ENCODE measurements at regions not wholly inside any gene's neighbourhood (a gene's known extent, or its start where the extent isn't known, plus 50 kb on each side); places are given as distances from the start of the nearest gene placed in this dataset.

DNA sequence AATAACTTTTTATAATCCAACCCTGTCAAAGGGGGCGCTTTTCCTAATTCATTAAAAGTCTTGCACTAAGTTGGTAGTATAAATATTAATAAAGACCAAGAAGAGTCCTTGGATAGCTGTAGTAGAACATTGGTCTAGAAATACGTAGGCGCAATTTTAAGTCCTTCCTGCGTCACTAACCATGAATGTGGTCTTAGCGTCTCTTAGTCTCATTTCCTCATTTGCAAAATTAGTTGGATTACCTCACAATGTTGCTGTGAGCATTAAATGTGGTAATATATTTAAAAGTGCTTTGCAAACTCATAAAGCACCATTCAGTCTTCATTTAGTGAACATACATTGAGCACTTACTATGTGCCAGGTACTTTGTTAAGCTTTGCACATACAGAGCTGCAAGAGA is 149.7 kb downstream of the AEBP2 start:
- no peak for DNase-seq (ENCODE audit: low spot score)
- Histone ChIP-seq H3K27me3 (ENCODE audit: control insufficient read depth in 4 of 4, insufficient read depth in 4 of 4, low read length in 3 of 4) (no peaks in the 10 kb centered on the region), H3K36me3 (ENCODE audit: control insufficient read depth in 4 of 4, insufficient read depth in 3 of 4, low read depth in 1 of 4, low read length in 3 of 4) (no peaks in the 10 kb centered on the region), H3K27ac (ENCODE audit: low read depth in 1 of 2, low read length in 2 of 2) (no peak overlapping the region), H3K4me3 (ENCODE audit: low read depth in 1 of 3, low read length in 3 of 3) (no peak overlapping the region), H3K9me3 (ENCODE audit: control insufficient read depth in 4 of 4, low read length in 3 of 4) (no peaks in the 10 kb centered on the region), H3K9ac (ENCODE audit: low read depth in 1 of 2, low read length in 2 of 2) (no peak overlapping the region), H3K4me1 (ENCODE audit: control insufficient read depth in 4 of 4, insufficient read depth in 4 of 4, low read length in 3 of 4) (no peaks in the 10 kb centered on the region)
- WGBS, result 95% methylated on average over 5 of the region's 5 CpGs
- TF ChIP-seq FOXA1 (IDR thresholded peaks at IDR 0.05) (no peak), YY1 (IDR thresholded peaks at IDR 0.05) (no peak), JUND (IDR thresholded peaks at IDR 0.05) (no peak), NR2F2 (IDR thresholded peaks at IDR 0.05) (no peak), TAF1 (conservative IDR thresholded peaks at IDR 0.05) (no peak), ZBTB33 (IDR thresholded peaks at IDR 0.05) (no peak), SP1 (IDR thresholded peaks at IDR 0.05) (no peak), REST (IDR thresholded peaks at IDR 0.05) (no peak), RXRA (IDR thresholded peaks at IDR 0.05) (no peak), HNF4A (conservative IDR thresholded peaks at IDR 0.05) (no peak), FOXA2 (IDR thresholded peaks at IDR 0.05) (no peak), RAD21 (IDR thresholded peaks at IDR 0.05) (no peak), EGR1 (IDR thresholded peaks at IDR 0.05; ENCODE audit: low read depth in 2 of 2) (no peak), CTCF (IDR thresholded peaks at IDR 0.05; ENCODE audit: low read depth, low read length, missing input control) (no peak), GABPA (IDR thresholded peaks at IDR 0.05 in 1 of 2, conservative IDR thresholded peaks at IDR 0.05 in 1 of 2) (no peak), HNF4G (IDR thresholded peaks at IDR 0.05) (no peak)
- TF ChIP-seq, protein P1, sequence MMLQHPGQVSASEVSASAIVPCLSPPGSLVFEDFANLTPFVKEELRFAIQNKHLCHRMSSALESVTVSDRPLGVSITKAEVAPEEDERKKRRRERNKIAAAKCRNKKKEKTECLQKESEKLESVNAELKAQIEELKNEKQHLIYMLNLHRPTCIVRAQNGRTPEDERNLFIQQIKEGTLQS (IDR thresholded peaks at IDR 0.05), result no peak
- TF ChIP-seq, protein P2, sequence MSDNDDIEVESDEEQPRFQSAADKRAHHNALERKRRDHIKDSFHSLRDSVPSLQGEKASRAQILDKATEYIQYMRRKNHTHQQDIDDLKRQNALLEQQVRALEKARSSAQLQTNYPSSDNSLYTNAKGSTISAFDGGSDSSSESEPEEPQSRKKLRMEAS (IDR thresholded peaks at IDR 0.05), result no peak
